Stomach (tissue), 8 donors: ENCODE measurements at regions not wholly inside any gene's neighbourhood (a gene's known extent, or its start where the extent isn't known, plus 50 kb on each side); places are given as distances from the start of the nearest gene placed in this dataset.

Experiments
- DNase-seq, 2 donors: peaks; one replicate each; pipeline versions ENCODE4 v3.0.0 to v3.0.0-alpha.2; 2013 to 2019
- H3K27ac ChIP-seq, 5 donors: fragments of 200-600 bp in 4 of 5; sonication (generic) in 4 of 5; one replicate each; pipeline ENCODE4 v1.5.1; 2013 to 2019; ENCODE audit warnings: mild to moderate bottlenecking in 1 of 5, moderate library complexity in 1 of 5
- H3K27me3 ChIP-seq, 3 donors: fragments of 200-600 bp; sonication (generic); one replicate each; pipeline ENCODE4 v1.5.1; 2017 to 2019; ENCODE audit warnings: mixed run types in 1 of 3
- H3K36me3 ChIP-seq, 4 donors: fragments of 200-600 bp; sonication (generic); 1 replicate in 3 of 4; 2 replicates in 1 of 4; pipeline ENCODE4 v1.5.1; 2016 to 2019
- H3K4me1 ChIP-seq, 4 donors: fragments of 200-600 bp; sonication (generic); one replicate each; pipeline ENCODE4 v1.5.1; 2016 to 2019
- H3K4me3 ChIP-seq, 4 donors: fragments of 200-600 bp; sonication (generic) in 3 of 4; one replicate each; pipeline ENCODE4 v1.5.1; 2016 to 2019; ENCODE audit warnings: mild to moderate bottlenecking in 1 of 4
- H3K9me3 ChIP-seq, 4 donors: fragments of 200-600 bp; sonication (generic); one replicate each; pipeline ENCODE4 v1.5.1; 2016 to 2019
- CTCF ChIP-seq, 7 experiments: fragments of 450-650 bp in 4 of 7; fragments of 200-600 bp in 3 of 7; sonication (generic) in 3 of 7; IDR thresholded peaks; one replicate each; pipeline ENCODE4 v1.5.1; 2016 to 2019; ENCODE audit warnings: antibody characterized with exemption in 7 of 7, control low read depth in 2 of 7, mild to moderate bottlenecking in 1 of 7
- EP300 ChIP-seq: sonication (generic); formaldehyde crosslinking; IDR thresholded peaks from one replicate; pipeline ENCODE4 v1.6.1; 2017; ENCODE audit warnings: antibody characterized with exemption
- POLR2A ChIP-seq, 4 donors: fragments of 450-650 bp; IDR thresholded peaks; one replicate each; pipeline ENCODE4 v1.6.1; 2016; ENCODE audit warnings: antibody characterized with exemption in 4 of 4, control low read depth in 2 of 4, mild to moderate bottlenecking in 1 of 4, moderate library complexity in 1 of 4
- POLR2AphosphoS5 ChIP-seq, 3 donors: sonication (generic); formaldehyde crosslinking; IDR thresholded peaks; one replicate each; pipeline ENCODE4 v1.6.1; 2016; ENCODE audit warnings: antibody characterized with exemption in 3 of 3
- WGBS, 5 donors: extraction: QIAGEN DNeasy Blood & Tissue Kit in 3 of 5; methylation state at CpG; one replicate each; pipeline versions ENCODE4 v1.1.5 to v1.1.7; 2013 to 2018; 5-methylcytosine and 5-hydroxymethylcytosine counted together
- intact Hi-C: fragments of 100-400 bp; cut with DNase I; formaldehyde crosslinking; loops from one replicate; pipeline ENCODE4 v1.15.1; 2023; ENCODE audit warnings: low total_unique reads
- donor health status: healthy with polysubstance abuse.
- donor health status: Bipolar disorder and iron deficiency.
- donor health status: healthy.

- Histone ChIP-seq H3K4me3 (no peak overlapping the region), H3K9me3 (no peaks in the 10 kb centered on the region), H3K27me3 (no peaks in the 10 kb centered on the region), H3K4me1 (peaks cover 7 to 25% (median 18%) of the 10 kb centered on the region in 4 donors), H3K36me3 (no peaks in the 10 kb centered on the region), H3K27ac (no peak overlapping the region)
- WGBS, 5 donors, result 66 to 84% (median 74%) methylated on average over 4 of the region's 4 CpGs
- TF ChIP-seq EP300 (no peak), CTCF (IDR thresholded peaks at IDR 0.05) (no peak), POLR2AphosphoS5 (IDR thresholded peaks at IDR 0.05) (no peak), POLR2A (IDR thresholded peaks at IDR 0.05) (no peak)
- no peak for DNase-seq
- intact Hi-C loops, result no loop called here
Measured at GRCh38 chr5:172564883-172565282, 76.2 kb upstream of the NEURL1B start.

- H3K27ac ChIP-seq, result peak overlapping the region in 1 of 5 donors; percentile 14
- TF ChIP-seq CTCF (IDR thresholded peaks at IDR 0.05) (no peak), EP300 (no peak), POLR2AphosphoS5 (IDR thresholded peaks at IDR 0.05) (peak in 1 of 3 donors; percentile 37), POLR2A (IDR thresholded peaks at IDR 0.05) (no peak)
- peak; percentile 79 to 90 for DNase-seq
Measured at GRCh38 chr5:172564188-172564587, 76.9 kb upstream of the NEURL1B start.

GRCh38 chr5:172562443-172562842 lies 78.6 kb upstream of the NEURL1B start:
- Histone ChIP-seq H3K4me3 (no peak overlapping the region), H3K27ac (no peak overlapping the region), H3K27me3 (no peaks in the 10 kb centered on the region), H3K36me3 (no peaks in the 10 kb centered on the region), H3K4me1 (peaks cover 17 to 41% (median 28%) of the 10 kb centered on the region in 4 donors), H3K9me3 (no peaks in the 10 kb centered on the region)
- TF ChIP-seq CTCF (IDR thresholded peaks at IDR 0.05) (no peak), POLR2A (IDR thresholded peaks at IDR 0.05) (no peak), POLR2AphosphoS5 (IDR thresholded peaks at IDR 0.05) (no peak), EP300 (no peak)
- intact Hi-C loops, result no loop called here
- 79 to 90% (median 87%) methylated on average over 8 of the region's 8 CpGs for WGBS, 5 donors
- DNase-seq, result no peak

More at GRCh38 chr5:172564188-172564587, 76.9 kb upstream of the NEURL1B start:
- Histone ChIP-seq H3K9me3 (no peaks in the 10 kb centered on the region), H3K4me1 (peaks cover 6 to 24% (median 16%) of the 10 kb centered on the region in 4 donors), H3K27me3 (no peaks in the 10 kb centered on the region), H3K4me3 (no peak overlapping the region), H3K36me3 (no peaks in the 10 kb centered on the region)
- WGBS, 5 donors, result 30 to 75% (median 38%) methylated on average over 11 of the region's 11 CpGs
- intact Hi-C loops, result no loop called here

GRCh38 chr5:172561151-172561550 lies 79.9 kb upstream of the NEURL1B start:
- Histone ChIP-seq H3K36me3 (no peaks in the 10 kb centered on the region), H3K4me1 (peaks cover 23 to 54% (median 40%) of the 10 kb centered on the region in 4 donors), H3K27me3 (no peaks in the 10 kb centered on the region), H3K27ac (no peak overlapping the region), H3K9me3 (no peaks in the 10 kb centered on the region), H3K4me3 (no peak overlapping the region)
- no peak for DNase-seq
- TF ChIP-seq EP300 (no peak), POLR2AphosphoS5 (IDR thresholded peaks at IDR 0.05) (peak in 1 of 3 donors; percentile 9)
- 76 to 88% (median 81%) methylated on average over 3 of the region's 3 CpGs for WGBS, 5 donors
- intact Hi-C loops, result no loop called here
